Left kidney (tissue), 1 donor: ENCODE measurements at regions not wholly inside any gene's neighbourhood (a gene's known extent, or its start where the extent isn't known, plus 50 kb on each side); places are given as distances from the start of the nearest gene placed in this dataset.
"Not testable (repeated sequence)": the region's sequence is repeated elsewhere in the genome, so short reads cannot be mapped to it uniquely, and the experiment has no call there.

Experiments used
- DNase-seq: peaks from one replicate; pipeline ENCODE4 v3.0.0-alpha.2; 2013

- no peak for DNase-seq
Observed at GRCh38 chr14:53857625-53858344, 98.8 kb downstream of the BMP4 start.

- DNase-seq = no peak
Observed at GRCh38 chr14:53855574-53855973, 101.1 kb downstream of the BMP4 start.

- DNase-seq = no peak
Observed at GRCh38 chr14:53855127-53855526, 101.5 kb downstream of the BMP4 start.

DNA sequence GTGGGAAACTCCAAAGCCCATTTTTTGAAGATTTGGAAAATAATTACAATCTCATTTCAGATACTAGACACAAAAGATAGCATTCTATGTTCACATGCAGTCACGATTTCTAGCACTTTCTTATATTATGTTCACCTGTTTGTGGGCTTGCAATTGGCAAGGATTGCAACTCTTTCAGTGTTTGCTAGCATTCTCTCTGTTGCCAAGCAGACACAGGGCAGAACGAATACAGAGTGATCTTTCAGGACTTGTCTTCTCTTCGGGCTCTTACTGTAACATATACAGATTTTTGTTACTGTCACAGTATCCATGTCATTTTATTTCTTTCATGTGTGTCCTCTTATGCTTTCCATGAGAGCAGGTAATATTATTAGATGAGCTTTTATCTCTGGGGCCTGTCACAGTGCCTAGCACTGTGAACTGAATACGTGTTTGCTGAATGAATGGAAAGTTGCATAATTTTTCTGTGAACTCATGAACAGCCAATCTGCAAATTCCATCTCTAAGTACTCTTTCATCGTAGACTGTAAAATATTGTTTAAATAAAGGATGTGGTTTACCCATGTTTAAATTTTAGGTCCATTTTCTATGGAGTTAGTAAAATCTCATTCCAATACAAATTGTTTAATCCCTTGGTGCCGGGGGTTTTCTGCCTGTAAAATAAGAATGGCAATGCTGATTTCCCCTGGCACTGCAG, 105.1 kb downstream of the BMP4 start:
- no peak for DNase-seq

- DNase-seq = no peak
Observed at GRCh38 chr14:53850714-53851296, 105.8 kb downstream of the BMP4 start.

- no peak for DNase-seq
Observed at GRCh38 chr14:53849549-53849948, 107.1 kb downstream of the BMP4 start.

DNA sequence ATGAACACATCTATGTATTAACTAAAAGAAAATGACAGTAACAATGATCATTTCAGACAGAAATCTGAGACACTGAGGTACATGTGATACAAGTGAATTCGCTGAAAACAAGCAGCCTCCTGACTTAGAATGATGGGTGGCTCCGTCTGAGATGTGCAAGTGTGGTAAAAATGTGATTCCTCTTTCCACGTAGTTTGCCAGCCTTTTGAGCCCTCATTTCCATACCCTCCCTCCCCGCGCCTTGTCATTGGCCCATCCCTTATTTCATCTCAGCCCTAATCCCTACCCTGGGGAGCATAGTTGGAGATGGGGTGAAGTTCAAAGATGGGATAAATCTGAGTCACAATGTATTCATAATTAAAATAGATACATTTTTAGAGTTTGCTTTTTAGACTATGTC, 107.8 kb downstream of the BMP4 start:
- DNase-seq = no peak

GRCh38 chr14:53847881-53848280, 108.7 kb downstream of the BMP4 start:
- no peak for DNase-seq

DNA sequence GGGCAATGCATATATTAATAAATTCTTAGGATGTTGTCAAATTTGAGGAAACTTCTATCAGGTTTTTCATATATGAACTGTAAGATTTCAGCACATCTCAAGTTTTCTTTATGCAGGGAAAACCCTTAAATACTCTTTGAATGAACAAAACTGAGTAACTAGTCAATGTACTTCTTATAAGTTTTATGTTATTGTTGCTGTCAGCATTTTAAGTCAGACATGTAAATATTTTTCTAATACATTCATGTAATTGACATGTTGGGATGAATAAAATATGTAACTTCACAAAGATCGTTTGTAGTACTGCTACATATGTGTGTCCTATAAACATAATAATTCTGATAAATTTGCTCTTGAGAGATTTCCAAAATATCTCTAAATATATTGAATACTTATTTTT, 109.6 kb downstream of the BMP4 start:
- DNase-seq = no peak

- no peak for DNase-seq
Observed at GRCh38 chr14:53845813-53846693, 110.6 kb downstream of the BMP4 start.

DNA sequence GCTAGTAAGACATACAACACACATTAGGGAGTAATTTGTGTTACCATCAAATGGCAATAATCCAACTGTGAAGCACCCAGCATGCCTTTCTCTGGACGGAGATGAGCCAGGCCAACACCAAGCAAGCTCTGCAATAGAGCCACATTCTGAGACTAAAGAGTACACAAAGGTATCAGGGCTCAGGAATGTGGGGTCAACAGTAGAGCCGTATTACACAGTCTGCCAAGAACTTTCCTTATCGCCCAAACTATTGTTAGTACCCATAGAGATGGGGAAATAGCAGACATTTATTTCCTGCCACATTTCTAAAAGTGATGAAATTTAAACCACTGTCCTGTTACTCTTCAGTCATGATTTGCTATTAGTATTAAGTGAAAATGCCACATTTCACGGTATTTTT, 113.7 kb downstream of the BMP4 start:
- no peak for DNase-seq

- DNase-seq = no peak
Observed at GRCh38 chr14:53841109-53842099, 115.2 kb downstream of the BMP4 start.

GRCh38 chr14:53840444-53840843, 116.2 kb downstream of the BMP4 start:
- no peak for DNase-seq

DNA sequence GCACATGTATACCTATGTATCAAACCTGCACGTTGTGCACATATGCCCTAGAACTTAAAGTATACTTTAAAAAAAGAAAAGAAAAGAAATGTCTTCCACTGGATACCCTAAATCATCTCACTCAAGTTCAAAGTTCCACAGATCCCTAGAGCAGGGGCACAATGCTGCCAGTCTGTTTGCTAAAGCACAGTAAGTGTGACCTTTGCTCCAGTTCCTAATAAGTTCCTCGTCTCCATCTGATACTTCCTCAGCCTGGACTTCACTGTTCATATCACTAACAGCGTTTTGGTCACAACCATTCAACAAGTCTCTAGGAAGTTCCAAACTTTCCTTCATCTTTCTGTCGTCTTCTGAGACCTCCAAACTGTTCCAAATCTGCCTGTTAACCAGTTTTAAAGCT, 118.3 kb downstream of the BMP4 start:
- no peak for DNase-seq

DNA sequence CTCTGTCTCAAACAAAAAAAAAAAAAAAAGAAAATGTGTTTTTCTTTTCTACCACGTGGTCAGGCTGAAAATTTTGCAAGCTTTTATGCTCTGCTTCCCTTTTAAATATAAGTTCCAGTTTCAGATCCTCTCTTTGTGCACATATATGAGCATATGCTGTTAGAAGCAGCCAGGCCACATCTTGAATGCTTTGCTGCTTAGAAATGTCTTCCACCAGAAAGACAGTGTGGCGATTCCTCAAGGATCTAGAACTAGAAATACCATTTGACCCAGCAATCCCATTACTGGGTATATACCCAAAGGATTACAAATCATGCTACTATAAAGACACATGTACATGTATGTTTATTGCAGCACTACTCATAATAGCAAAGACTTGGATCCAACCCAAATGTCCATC, 119.0 kb downstream of the BMP4 start:
- DNase-seq = not testable (repeated sequence)

DNA sequence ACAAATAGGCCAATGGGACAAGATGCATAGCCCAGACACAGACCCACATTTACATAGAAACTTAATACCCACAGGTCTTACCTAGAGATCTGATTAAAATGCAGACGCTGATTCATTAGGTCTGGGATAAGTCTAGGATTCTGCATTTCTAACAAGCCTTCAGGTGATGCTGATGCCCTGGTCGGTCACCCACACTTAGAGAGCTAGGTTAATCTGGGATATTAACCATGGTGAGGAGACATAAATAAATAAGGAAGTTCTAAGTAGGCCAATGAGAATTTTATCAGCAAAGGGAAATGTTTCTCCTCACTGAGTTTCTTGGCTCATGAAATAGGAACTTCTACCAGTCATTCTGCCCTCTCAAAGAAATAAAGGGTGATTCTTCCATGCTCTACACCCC, 120.1 kb downstream of the BMP4 start:
- DNase-seq = no peak

DNA sequence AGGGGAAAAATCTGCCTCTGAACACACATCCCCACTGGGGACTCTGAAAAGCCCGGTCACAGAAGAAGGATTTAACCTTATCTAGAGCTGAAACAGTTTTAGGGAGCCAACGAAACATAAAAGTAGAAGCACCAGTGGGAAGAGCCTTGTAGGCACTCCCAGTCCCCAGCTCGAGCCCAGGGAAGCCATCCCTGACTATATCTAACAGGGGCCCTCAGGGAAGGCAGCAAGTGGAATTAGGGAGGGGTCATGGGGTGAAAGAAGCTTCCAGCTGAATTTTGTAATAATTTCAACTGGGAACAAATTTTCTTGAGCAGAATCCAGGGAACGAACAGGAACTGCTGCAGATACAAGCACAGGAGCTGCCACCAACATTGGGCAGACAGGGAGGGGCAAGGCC, 127.8 kb downstream of the BMP4 start:
- DNase-seq = no peak

GRCh38 chr14:53824061-53824460, 132.6 kb downstream of the BMP4 start:
- DNase-seq = no peak

GRCh38 chr14:53814392-53814791, 142.2 kb downstream of the BMP4 start:
- DNase-seq = no peak

DNA sequence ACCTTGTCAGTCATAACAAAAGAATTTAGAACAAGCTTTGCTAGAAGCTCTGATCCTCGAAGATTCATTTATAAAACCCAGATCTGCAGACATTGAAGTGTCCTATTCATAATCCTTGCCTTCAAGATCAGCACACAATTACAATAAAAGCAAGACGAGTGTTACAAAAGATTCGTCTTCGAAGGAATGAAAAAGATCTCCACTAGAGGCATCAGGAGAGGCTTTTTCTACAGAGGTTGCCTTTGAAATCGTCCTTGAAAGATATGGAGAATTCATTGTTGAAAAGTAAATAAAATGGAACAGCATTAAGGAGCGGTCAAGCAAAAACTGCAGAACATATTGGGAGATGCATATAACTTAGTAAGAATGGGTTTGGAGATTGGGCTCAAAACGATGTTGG, 146.4 kb downstream of the BMP4 start:
- DNase-seq = no peak

GRCh38 chr14:53808042-53808441, 148.6 kb downstream of the BMP4 start:
- no peak for DNase-seq
